ENCODE measurements at regions not wholly inside any gene's neighbourhood (a gene's known extent, or its start where the extent isn't known, plus 50 kb on each side); places are given as distances from the start of the nearest gene placed in this dataset.
"Not testable (repeated sequence)": the region's sequence is repeated elsewhere in the genome, so short reads cannot be mapped to it uniquely, and the experiment has no call there.

DNA sequence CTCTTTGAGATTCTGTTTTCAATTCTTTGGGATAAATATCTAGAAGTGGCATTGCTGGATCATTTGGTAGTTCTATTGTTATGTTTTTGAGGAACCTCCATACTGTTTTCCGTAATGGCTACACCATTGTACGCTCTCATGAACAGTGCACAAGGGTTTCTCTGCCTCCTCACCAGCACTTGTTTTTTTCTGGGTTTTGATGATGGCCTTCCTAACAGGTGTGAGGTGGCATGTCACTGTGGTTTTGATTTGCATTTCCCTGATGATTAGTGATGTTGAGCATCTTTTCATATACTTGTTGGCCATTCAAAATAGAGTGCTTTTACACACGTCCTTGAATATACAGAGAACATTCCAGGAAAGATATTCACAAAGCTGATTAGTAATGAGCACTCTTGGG is 86.8 kb upstream of the ADORA2B start:
- TF ChIP-seq POLR2A, CTCF (IDR thresholded peaks at IDR 0.05): not testable (repeated sequence)

All from prostate gland (tissue), 2 donors.